GM23338 (cell line): ENCODE measurements at regions not wholly inside any gene's neighbourhood (a gene's known extent, or its start where the extent isn't known, plus 50 kb on each side); places are given as distances from the start of the nearest gene placed in this dataset.

Experiments
- ATAC-seq: fragments of 200-7000 bp; cut with Tn5 transposase; 3 replicates; pipeline ENCODE4 v1.9.1; 2020
- DNase-seq: peaks from one replicate; pipeline ENCODE4 v3.0.0-alpha.2; 2015; ENCODE audit warnings: low spot score
- H2AFZ ChIP-seq: fragments of 200-600 bp; sonication (generic); 2 replicates; pipeline ENCODE4 v1.8.0; 2016; ENCODE audit warnings: antibody characterized with exemption, mild to moderate bottlenecking, moderate library complexity
- H3F3A ChIP-seq: fragments of 200-600 bp; sonication (generic); replicated peaks from 2 replicates; pipeline ENCODE4 v1.8.0; 2017; ENCODE audit warnings: antibody characterized with exemption, mixed run types, low read depth
- H3K27ac ChIP-seq: fragments of 200-600 bp; sonication (generic); 2 replicates; pipeline ENCODE4 v1.6.1; 2016; ENCODE audit warnings: low read depth
- H3K27me3 ChIP-seq: fragments of 200-600 bp; sonication (generic); 2 replicates; pipeline ENCODE4 v1.8.0; 2016; ENCODE audit warnings: mild to moderate bottlenecking, mixed run types, moderate library complexity; ENCODE audit not compliant: insufficient read depth
- H3K36me3 ChIP-seq: fragments of 200-600 bp; sonication (generic); 2 replicates; pipeline ENCODE4 v1.8.0; 2016; ENCODE audit warnings: mild to moderate bottlenecking; ENCODE audit not compliant: insufficient read depth
- H3K4me1 ChIP-seq: fragments of 200-600 bp; sonication (generic); 2 replicates; pipeline ENCODE4 v1.8.0; 2016; ENCODE audit warnings: mild to moderate bottlenecking, moderate library complexity; ENCODE audit not compliant: insufficient read depth
- H3K4me2 ChIP-seq: fragments of 200-600 bp; sonication (generic); 2 replicates; pipeline ENCODE4 v1.7.1; 2017; ENCODE audit warnings: mixed run types
- H3K4me3 ChIP-seq: fragments of 200-600 bp; sonication (generic); 2 replicates; pipeline ENCODE4 v1.6.1; 2016; ENCODE audit warnings: mixed run types
- H3K79me2 ChIP-seq: fragments of 200-600 bp; sonication (generic); replicated peaks from 2 replicates; pipeline ENCODE4 v1.8.0; 2017; ENCODE audit warnings: mild to moderate bottlenecking; ENCODE audit not compliant: insufficient read depth
- H3K9me2 ChIP-seq: fragments of 200-600 bp; sonication (generic); 2 replicates; pipeline ENCODE4 v1.8.0; 2017; ENCODE audit not compliant: insufficient read depth
- H4K20me1 ChIP-seq: fragments of 200-600 bp; sonication (generic); replicated peaks from 2 replicates; pipeline ENCODE4 v1.8.0; 2017; ENCODE audit warnings: mild to moderate bottlenecking; ENCODE audit not compliant: insufficient read depth
- H3K27ac Mint-ChIP-seq: 2 replicates; pipeline ENCODE4 v1.8.0; 2020; ENCODE audit warnings: inconsistent platforms, mild to moderate bottlenecking, moderate library complexity, mixed read lengths
- H3K27me3 Mint-ChIP-seq: 3 replicates; pipeline ENCODE4 v1.8.0; 2022; ENCODE audit warnings: low read depth, mild to moderate bottlenecking, moderate library complexity, mixed read lengths, inconsistent platforms; ENCODE audit not compliant: insufficient read depth, poor library complexity
- H3K36me3 Mint-ChIP-seq: 3 replicates; pipeline ENCODE4 v1.8.0; 2021; ENCODE audit warnings: low read depth, mild to moderate bottlenecking, inconsistent platforms, moderate library complexity, mixed read lengths
- H3K4me1 Mint-ChIP-seq: 3 replicates; pipeline ENCODE4 v1.8.0; 2020; ENCODE audit warnings: mild to moderate bottlenecking, inconsistent platforms, mixed read lengths
- H3K4me3 Mint-ChIP-seq: 3 replicates; pipeline ENCODE4 v1.8.0; 2021; ENCODE audit warnings: moderate library complexity, mild to moderate bottlenecking, inconsistent platforms, mixed read lengths
- H3K9me3 Mint-ChIP-seq: 3 replicates; pipeline ENCODE4 v1.8.0; 2020; ENCODE audit warnings: moderate library complexity, mild to moderate bottlenecking, inconsistent platforms, mixed read lengths
- CTCF ChIP-seq, 2 experiments: fragments of 200-600 bp in 1 of 2; sonication (generic) in 1 of 2; conservative IDR thresholded peaks; 2 replicates each; pipeline versions ENCODE4 v1.5.1 to v1.6.1; 2016 to 2017; ENCODE audit warnings: antibody characterized with exemption in 2 of 2, low read depth in 2 of 2, mild to moderate bottlenecking in 2 of 2, moderate library complexity in 1 of 2
- ETS1 ChIP-seq: IDR thresholded peaks from 2 replicates; pipeline ENCODE4 v1.6.1; 2016; ENCODE audit warnings: antibody characterized with exemption
- EZH2phosphoT487 ChIP-seq: fragments of 200-600 bp; sonication (generic); IDR thresholded peaks from one replicate; pipeline ENCODE4 v1.8.1; 2018; ENCODE audit warnings: antibody characterized with exemption; ENCODE audit not compliant: unreplicated experiment
- POLR2AphosphoS5 ChIP-seq: IDR thresholded peaks from 2 replicates; pipeline ENCODE4 v1.6.1; 2016; ENCODE audit warnings: antibody characterized with exemption, low read depth
- ZNF114 ChIP-seq: fragments of 250-450 bp; sonication (Bioruptor Pico); IDR thresholded peaks from 2 replicates; pipeline ENCODE4 v1.5.0; 2020; ENCODE audit warnings: mild to moderate bottlenecking, moderate library complexity
- ZNF462 ChIP-seq: fragments of 250-450 bp; sonication (Bioruptor Pico); IDR thresholded peaks from 2 replicates; pipeline ENCODE4 v1.5.0; 2020; ENCODE audit warnings: mild to moderate bottlenecking, moderate library complexity

DNA sequence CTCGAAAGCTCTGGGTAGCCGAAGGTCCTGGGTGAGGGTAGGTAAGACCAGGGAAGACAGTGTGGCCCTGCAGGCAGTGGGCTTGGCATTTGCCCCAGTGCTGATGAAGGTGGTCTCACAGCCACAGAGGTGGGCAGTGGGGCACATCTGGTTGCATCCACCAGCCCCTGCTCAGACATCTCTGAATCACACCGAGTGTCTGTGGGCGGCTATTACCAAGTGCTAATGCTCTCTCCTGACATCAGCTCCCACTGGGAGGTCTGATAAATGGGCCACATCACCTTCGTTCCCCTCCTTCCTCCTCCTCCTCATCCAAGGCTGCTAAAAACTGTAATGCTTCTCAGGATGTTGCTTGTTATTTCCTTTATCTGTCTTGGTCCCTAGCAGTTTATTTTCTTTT, 330.9 kb upstream of the COBL start (continued):
- TF ChIP-seq ZNF462 (CRISPR knock-in tag): no peak
- no peak for TF ChIP-seq POLR2AphosphoS5
- no peak for TF ChIP-seq EZH2phosphoT487
- no peak for TF ChIP-seq ETS1

DNA sequence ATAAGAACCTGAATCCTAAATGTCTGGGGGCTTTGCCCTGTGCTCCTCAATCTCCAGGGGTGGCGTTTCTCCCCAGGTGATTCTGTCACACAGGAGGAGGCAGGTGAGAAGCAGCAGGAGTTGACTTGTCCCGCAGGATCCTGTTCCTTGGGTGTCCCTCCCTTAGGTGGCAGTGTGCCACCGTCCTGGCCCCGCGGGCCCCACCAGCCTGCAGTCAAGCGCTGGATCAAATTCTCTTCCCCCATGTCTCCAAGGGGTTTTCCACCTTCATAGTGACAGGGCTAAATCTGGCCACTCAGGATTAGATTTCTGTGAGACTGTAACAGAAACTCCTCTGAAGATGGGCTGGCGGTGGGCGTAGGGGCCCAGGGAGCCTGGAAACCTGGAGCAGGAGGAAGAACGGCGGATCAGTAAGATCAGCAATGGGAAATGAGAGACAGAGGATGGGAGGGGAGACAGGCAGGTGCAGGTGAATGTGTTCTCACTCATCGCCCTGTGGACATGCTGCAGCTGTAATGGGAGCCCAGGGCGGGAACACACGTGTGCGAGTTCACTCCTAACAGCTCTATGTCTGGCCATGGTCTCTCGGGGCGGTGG, 329.2 kb upstream of the COBL start:
- no peaks in the 10 kb centered on the region for H3F3A ChIP-seq
- Mint-ChIP-seq H3K36me3 (no peaks in the 10 kb centered on the region; the same call in 2 of the 3 replicates), H3K4me3 (no peak overlapping the region), H3K9me3 (peaks cover 5% of the 10 kb centered on the region; the same call in 1 of the 3 replicates), H3K27me3 (no peaks in the 10 kb centered on the region), H3K4me1 (no peaks in the 10 kb centered on the region; the same call in 2 of the 3 replicates), H3K27ac (no peak overlapping the region)
- no peak overlapping the region for H3K4me3 ChIP-seq
- H3K27me3 ChIP-seq: no peaks in the 10 kb centered on the region
- no peaks in the 10 kb centered on the region for H3K9me2 ChIP-seq
- no peak overlapping the region for H3K27ac ChIP-seq
- H3K4me1 ChIP-seq: no peaks in the 10 kb centered on the region
- ATAC-seq (peak; percentile 47), DNase-seq (no peak)
- H2AFZ ChIP-seq: peak overlapping the region; percentile 43; the same call in 1 of the 2 replicates
- TF ChIP-seq CTCF (conservative IDR thresholded peaks at IDR 0.05; ENCODE audit: low read depth in 2 of 2): peak; percentile 29 to 48; a peak in 3 of 4 replicates
- TF ChIP-seq ZNF114 (CRISPR knock-in tag): no peak
- no peaks in the 10 kb centered on the region for H3K36me3 ChIP-seq
- H3K79me2 ChIP-seq: no peaks in the 10 kb centered on the region
- no peaks in the 10 kb centered on the region for H4K20me1 ChIP-seq
- H3K4me2 ChIP-seq: no peak overlapping the region
